Psoas muscle (tissue), 7 donors: ENCODE measurements at regions not wholly inside any gene's neighbourhood (a gene's known extent, or its start where the extent isn't known, plus 50 kb on each side); places are given as distances from the start of the nearest gene placed in this dataset.
A peak's percentile ranks its signal among the peaks of the same experiment; 100 is the strongest.
"Not testable (repeated sequence)": the region's sequence is repeated elsewhere in the genome, so short reads cannot be mapped to it uniquely, and the experiment has no call there.

Source experiments
- ATAC-seq, 4 donors: fragments of 200-7000 bp; cut with Tn5 transposase; one replicate each; pipeline ENCODE4 v1.9.1; 2020; ENCODE audit warnings: moderate library complexity in 3 of 4, mild to moderate bottlenecking in 2 of 4
- DNase-seq, 2 donors: peaks; one replicate each; pipeline ENCODE4 v3.0.0-alpha.2; 2020
- H3K27ac ChIP-seq: fragments of 200-600 bp; one replicate; pipeline ENCODE4 v1.8.0; 2022
- H3K27me3 ChIP-seq, 3 donors: fragments of 200-600 bp in 1 of 3; one replicate each; pipeline versions ENCODE4 v1.6.1 to v1.8.0; 2013 to 2022; ENCODE audit warnings: low read length in 2 of 3, mild to moderate bottlenecking in 2 of 3, moderate library complexity in 1 of 3; ENCODE audit not compliant: insufficient read depth in 3 of 3
- H3K36me3 ChIP-seq, 2 donors: fragments of 200-600 bp in 1 of 2; one replicate each; pipeline versions ENCODE4 v1.6.1 to v1.8.0; 2013 to 2022; ENCODE audit warnings: low read depth in 1 of 2, mild to moderate bottlenecking in 1 of 2, moderate library complexity in 1 of 2; ENCODE audit not compliant: insufficient read depth in 1 of 2
- H3K4me1 ChIP-seq: fragments of 200-600 bp; one replicate; pipeline ENCODE4 v1.8.0; 2022
- H3K4me3 ChIP-seq: fragments of 200-600 bp; one replicate; pipeline ENCODE4 v1.8.0; 2022; ENCODE audit warnings: mild to moderate bottlenecking
- H3K9me3 ChIP-seq: fragments of 200-600 bp; one replicate; pipeline ENCODE4 v1.8.0; 2022
- WGBS, 3 donors: extraction: QIAGEN DNeasy Blood & Tissue Kit; methylation state at CpG; one replicate each; pipeline versions ENCODE4 v1.1.6 to v1.1.7; 2013; 5-methylcytosine and 5-hydroxymethylcytosine counted together
- intact Hi-C, 2 donors: fragments of 100-400 bp; cut with DNase I; formaldehyde crosslinking; loops; one replicate each; pipeline versions ENCODE4 v1.11.0 to v1.14.2; 2022
- TF ChIP-seq, protein P1 (sequence below): fragments of 200-600 bp; IDR thresholded peaks from one replicate; pipeline ENCODE4 v1.8.0; 2022; ENCODE audit warnings: antibody characterized with exemption
- donor health status: healthy with polysubstance abuse.
- donor health status: DM: no; HTN: no; CAD: no; lungs with moderate emphysema.
- donor health status: Bipolar disorder and iron deficiency.
- donor health status: healthy.
- donor health status: DM: yes; HTN: yes; CAD: no.
- donor health status: DM: no; HTN: no; CAD: no.
- donor health status: DM: yes; HTN: yes; CAD: no.

DNA sequence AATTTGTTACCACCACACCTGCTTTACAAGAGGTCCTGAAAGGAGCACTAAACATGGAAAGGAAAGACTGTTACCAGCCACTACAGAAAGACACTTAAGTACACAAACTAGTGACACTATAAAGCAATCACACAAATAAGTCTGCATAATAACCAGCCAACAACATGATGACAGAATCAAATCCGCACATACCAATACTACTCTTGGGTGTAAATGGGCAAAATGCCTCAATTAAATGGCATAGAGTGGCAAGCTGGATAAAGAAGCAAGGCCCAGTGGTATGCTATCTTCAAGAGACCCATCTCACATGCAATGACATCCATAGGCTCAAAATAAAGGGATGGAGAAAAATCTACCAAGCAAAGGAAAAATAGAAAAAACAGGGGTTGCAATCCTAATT, 106.8 kb upstream of the PRR23C start:
- 87 to 100% (median 91%) methylated on average over 1 of the region's 1 CpG for WGBS, 3 donors
- TF ChIP-seq, protein P1, sequence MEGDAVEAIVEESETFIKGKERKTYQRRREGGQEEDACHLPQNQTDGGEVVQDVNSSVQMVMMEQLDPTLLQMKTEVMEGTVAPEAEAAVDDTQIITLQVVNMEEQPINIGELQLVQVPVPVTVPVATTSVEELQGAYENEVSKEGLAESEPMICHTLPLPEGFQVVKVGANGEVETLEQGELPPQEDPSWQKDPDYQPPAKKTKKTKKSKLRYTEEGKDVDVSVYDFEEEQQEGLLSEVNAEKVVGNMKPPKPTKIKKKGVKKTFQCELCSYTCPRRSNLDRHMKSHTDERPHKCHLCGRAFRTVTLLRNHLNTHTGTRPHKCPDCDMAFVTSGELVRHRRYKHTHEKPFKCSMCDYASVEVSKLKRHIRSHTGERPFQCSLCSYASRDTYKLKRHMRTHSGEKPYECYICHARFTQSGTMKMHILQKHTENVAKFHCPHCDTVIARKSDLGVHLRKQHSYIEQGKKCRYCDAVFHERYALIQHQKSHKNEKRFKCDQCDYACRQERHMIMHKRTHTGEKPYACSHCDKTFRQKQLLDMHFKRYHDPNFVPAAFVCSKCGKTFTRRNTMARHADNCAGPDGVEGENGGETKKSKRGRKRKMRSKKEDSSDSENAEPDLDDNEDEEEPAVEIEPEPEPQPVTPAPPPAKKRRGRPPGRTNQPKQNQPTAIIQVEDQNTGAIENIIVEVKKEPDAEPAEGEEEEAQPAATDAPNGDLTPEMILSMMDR = no peak
- Histone ChIP-seq H3K36me3 (no peaks in the 10 kb centered on the region), H3K27ac (no peak overlapping the region), H3K4me1 (no peaks in the 10 kb centered on the region), H3K4me3 (no peak overlapping the region), H3K9me3 (no peaks in the 10 kb centered on the region), H3K27me3 (peaks cover 0 to 2% (median 0%) of the 10 kb centered on the region in 3 donors)
- intact Hi-C loops = no loop called here
- no peak for DNase-seq
- ATAC-seq = no peak

DNA sequence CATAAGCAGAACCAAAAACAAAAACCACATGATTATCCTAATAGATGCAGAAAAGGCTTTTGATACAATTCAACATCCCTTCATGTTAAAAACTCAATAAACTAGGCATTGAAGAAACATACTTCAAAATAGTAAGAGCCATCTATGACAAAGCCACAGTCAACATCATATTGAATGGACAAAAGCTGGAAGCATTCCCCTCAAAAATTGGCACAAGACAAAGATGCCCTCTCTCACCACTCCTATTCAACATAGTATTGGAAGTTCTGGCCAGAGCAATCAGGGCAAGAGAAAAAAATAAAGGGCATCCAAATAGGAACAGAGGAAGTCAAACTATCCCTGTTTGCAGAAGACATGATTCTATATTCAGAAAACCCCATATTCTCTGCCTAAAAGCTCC, 108.7 kb upstream of the PRR23C start:
- DNase-seq, ATAC-seq, H3K4me1 ChIP-seq, H3K4me3 ChIP-seq, H3K9me3 ChIP-seq, H3K27ac ChIP-seq, H3K27me3 ChIP-seq, H3K36me3 ChIP-seq, intact Hi-C loops: not testable (repeated sequence)

DNA sequence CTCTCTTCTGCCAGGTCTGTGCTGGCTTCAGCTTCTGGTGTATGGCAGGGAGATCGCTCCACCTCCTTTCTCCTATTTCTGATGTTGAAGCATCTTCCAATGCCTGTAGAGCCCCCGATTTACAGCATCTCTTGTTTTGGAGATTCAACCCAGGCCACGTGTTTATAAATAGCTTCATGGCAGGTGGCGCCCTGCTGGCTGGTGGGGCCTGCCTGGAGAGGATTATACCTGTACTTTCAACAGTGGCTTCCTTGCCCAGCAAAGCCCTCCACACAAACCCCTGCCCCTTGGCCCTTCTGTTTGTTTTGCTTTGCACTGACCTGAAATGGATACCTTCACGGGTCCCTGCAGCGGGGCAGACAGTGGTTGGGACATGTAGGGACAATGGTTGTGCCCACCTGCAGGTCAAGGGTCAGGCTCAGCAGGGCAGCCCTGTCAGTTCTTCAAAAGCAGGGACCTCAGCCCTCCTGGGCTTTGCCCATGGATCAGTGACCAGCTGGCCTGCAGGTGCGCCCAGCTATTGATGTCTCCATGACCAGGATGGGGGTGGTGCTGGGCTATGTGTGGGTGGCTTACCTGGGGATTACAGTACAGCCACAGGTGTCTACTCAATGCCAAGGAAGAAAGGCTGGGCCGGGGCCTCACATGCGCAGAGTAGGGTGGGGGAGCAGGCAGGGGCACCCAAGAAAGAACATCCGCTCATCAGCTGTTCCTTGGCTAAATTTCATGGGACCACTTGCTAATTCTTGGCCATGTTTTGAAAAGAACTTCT, 112.7 kb upstream of the PRR23C start:
- no peak for DNase-seq
- ATAC-seq = no peak
- Histone ChIP-seq H3K27ac (no peak overlapping the region), H3K4me3 (no peak overlapping the region), H3K36me3 (no peaks in the 10 kb centered on the region), H3K27me3 (peaks cover 0 to 4% (median 0%) of the 10 kb centered on the region in 3 donors), H3K9me3 (no peaks in the 10 kb centered on the region), H3K4me1 (no peaks in the 10 kb centered on the region)
- WGBS, 3 donors = 77 to 78% (median 78%) methylated on average over 10 of the region's 10 CpGs
- TF ChIP-seq, protein P1 = no peak
- intact Hi-C loops = no loop called here

DNA sequence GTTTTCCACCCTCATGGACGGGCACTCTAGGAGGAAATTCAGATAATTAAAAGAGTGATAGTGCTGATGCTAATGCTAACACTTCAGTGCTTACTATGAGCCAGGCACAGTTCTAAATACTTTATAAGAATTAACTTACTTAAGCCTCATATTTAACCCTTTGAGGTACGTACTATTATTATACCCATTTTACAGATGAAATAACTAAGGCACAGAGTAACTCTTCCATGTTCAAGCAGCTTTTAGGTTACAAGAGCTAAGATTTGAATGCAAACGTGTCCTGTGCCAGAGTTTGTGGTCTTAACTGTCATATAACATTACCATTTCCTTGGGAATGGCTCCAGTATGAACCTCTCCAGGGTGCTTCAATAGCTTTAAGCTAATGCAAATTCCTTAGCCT, 114.7 kb upstream of the PRR23C start:
- Histone ChIP-seq H3K4me3 (no peak overlapping the region), H3K27me3 (peaks cover 0 to 4% (median 0%) of the 10 kb centered on the region in 3 donors), H3K4me1 (no peaks in the 10 kb centered on the region), H3K9me3 (no peaks in the 10 kb centered on the region), H3K27ac (no peak overlapping the region), H3K36me3 (no peaks in the 10 kb centered on the region)
- intact Hi-C loops = no loop called here
- TF ChIP-seq, protein P1 = no peak
- ATAC-seq (no peak), DNase-seq (no peak)
- 60 to 72% (median 66%) methylated on average over 3 of the region's 3 CpGs for WGBS, 3 donors

DNA sequence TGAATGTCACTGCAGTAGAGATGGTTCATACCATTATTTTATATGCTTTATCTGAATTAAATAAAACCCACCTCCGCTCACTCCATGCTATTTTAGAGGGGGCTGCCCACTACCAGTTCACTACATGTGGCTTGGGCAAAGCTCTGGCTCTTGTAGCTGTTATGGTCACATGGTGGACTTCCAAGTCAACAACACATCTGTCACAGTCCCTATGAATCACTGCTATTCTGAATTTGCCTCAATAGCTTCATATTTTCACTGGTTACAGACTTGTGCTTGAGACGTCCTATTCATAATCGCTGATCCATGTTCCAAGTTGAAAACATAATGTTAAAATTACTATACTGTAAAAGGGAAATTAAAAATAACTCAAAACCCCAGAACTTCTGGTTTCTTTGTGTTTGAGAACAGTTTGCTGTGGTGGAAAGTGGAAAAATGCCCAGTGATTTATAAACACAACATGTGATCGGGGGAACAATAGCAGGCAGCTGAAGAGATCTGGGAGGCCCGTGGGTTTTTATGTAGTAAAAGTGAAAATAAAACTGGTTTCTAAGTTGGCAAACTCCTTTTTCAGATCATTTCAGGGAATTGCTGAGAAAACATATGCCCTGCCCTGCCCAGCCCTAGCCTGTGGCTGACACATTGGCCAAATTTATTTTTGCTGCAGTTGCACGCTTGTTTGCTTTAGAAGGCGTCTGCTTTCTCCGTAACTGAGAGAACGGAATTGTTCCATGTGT, 128.8 kb upstream of the PRR23C start:
- no peaks in the 10 kb centered on the region for H3K9me3 ChIP-seq
- no peak for ATAC-seq
- H3K4me1 ChIP-seq = no peaks in the 10 kb centered on the region
- intact Hi-C loops = no loop called here
- TF ChIP-seq, protein P1 = no peak
- H3K27ac ChIP-seq = no peak overlapping the region
- 21 to 27% (median 21%) methylated on average over 9 of the region's 9 CpGs for WGBS, 3 donors
- no peaks in the 10 kb centered on the region for H3K27me3 ChIP-seq
- no peak for DNase-seq
- peak overlapping the region; percentile 36 for H3K4me3 ChIP-seq
- H3K36me3 ChIP-seq = no peaks in the 10 kb centered on the region
